MM.1S (cell line): ENCODE measurements at regions not wholly inside any gene's neighbourhood (a gene's known extent, or its start where the extent isn't known, plus 50 kb on each side); places are given as distances from the start of the nearest gene placed in this dataset.

Experiments
- DNase-seq: peaks from one replicate; pipeline ENCODE4 v3.0.0-alpha.2; 2015
- H2AFZ ChIP-seq: fragments of 300-600 bp; sonication (generic); 2 replicates; pipeline ENCODE4 v1.6.0; 2016; ENCODE audit warnings: antibody characterized with exemption, low read length
- H3F3A ChIP-seq: fragments of 300-600 bp; sonication (generic); 2 replicates; pipeline ENCODE4 v1.6.1; 2016; ENCODE audit warnings: mild to moderate bottlenecking, antibody characterized with exemption, low read length, moderate library complexity, mixed read lengths; ENCODE audit not compliant: insufficient read depth
- H3K27ac ChIP-seq: fragments of 300-600 bp; sonication (generic); 2 replicates; pipeline ENCODE4 v1.5.1; 2016; ENCODE audit warnings: mild to moderate bottlenecking, low read length
- H3K27me3 ChIP-seq: fragments of 300-600 bp; sonication (generic); replicated peaks from 2 replicates; pipeline ENCODE4 v1.6.0; 2016; ENCODE audit warnings: low read length; ENCODE audit not compliant: insufficient read depth
- H3K36me3 ChIP-seq: fragments of 300-600 bp; sonication (generic); replicated peaks from 2 replicates; pipeline ENCODE4 v1.6.1; 2016; ENCODE audit warnings: mild to moderate bottlenecking, low read length, mixed read lengths; ENCODE audit not compliant: insufficient read depth
- H3K4me1 ChIP-seq: fragments of 300-600 bp; sonication (generic); 2 replicates; pipeline ENCODE4 v1.6.1; 2016; ENCODE audit warnings: low read length, mixed read lengths
- H3K4me2 ChIP-seq: fragments of 300-600 bp; sonication (generic); 2 replicates; pipeline ENCODE4 v1.6.0; 2016; ENCODE audit warnings: low read depth, low read length
- H3K4me3 ChIP-seq: fragments of 300-600 bp; sonication (generic); 2 replicates; pipeline ENCODE4 v1.5.1; 2016; ENCODE audit warnings: low read length, mixed read lengths
- H3K79me2 ChIP-seq: fragments of 300-600 bp; sonication (generic); 2 replicates; pipeline ENCODE4 v1.6.1; 2016; ENCODE audit warnings: mixed run types, low read length, mixed read lengths
- H3K9ac ChIP-seq: fragments of 300-600 bp; sonication (generic); 2 replicates; pipeline ENCODE4 v1.6.1; 2016; ENCODE audit warnings: low read length, mixed read lengths
- H3K9me2 ChIP-seq: fragments of 300-600 bp; sonication (generic); replicated peaks from 2 replicates; pipeline ENCODE4 v1.6.1; 2016; ENCODE audit warnings: mild to moderate bottlenecking, low read length, mixed read lengths; ENCODE audit not compliant: insufficient read depth
- H3K9me3 ChIP-seq: fragments of 300-600 bp; sonication (generic); replicated peaks from 2 replicates; pipeline ENCODE4 v1.6.1; 2016; ENCODE audit warnings: mild to moderate bottlenecking, low read length, mixed read lengths; ENCODE audit not compliant: insufficient read depth
- H4K20me1 ChIP-seq: fragments of 300-600 bp; sonication (generic); 2 replicates; pipeline ENCODE4 v1.6.1; 2016; ENCODE audit warnings: mild to moderate bottlenecking, low read length, moderate library complexity, mixed read lengths; ENCODE audit not compliant: insufficient read depth
- CTCF ChIP-seq: fragments of 300-600 bp; sonication (generic); IDR thresholded peaks from 2 replicates; pipeline ENCODE4 v1.5.1; 2016; ENCODE audit warnings: antibody characterized with exemption, low read length, mixed read lengths
- EZH2 ChIP-seq: fragments of 300-600 bp; sonication (generic); optimal IDR thresholded peaks from 2 replicates; pipeline ENCODE3; 2017; ENCODE audit warnings: low read depth, mild to moderate bottlenecking, antibody characterized with exemption, low read length, mixed read lengths
- EZH2phosphoT487 ChIP-seq: fragments of 300-600 bp; sonication (generic); IDR thresholded peaks from 2 replicates; pipeline ENCODE4 v1.6.1; 2018; ENCODE audit warnings: antibody characterized with exemption, low read length

DNA sequence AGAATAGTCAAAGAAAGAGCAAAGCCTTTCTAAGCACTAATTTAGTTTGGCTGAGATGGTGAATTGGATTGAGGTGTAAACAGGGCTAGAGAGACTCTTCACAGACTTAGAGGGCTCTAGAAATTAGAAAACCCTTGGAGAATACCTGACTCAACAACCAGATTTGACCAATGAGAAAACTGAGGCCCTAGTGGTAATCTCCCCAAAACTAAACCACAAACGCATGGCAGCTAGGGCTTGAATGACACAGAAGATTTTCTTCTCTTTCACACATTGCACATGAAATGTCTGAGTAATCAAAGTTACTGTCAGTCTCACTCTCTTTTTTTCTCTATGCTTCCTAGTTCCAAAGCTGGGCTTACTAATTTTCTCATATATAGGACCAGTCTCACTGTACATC lies 314.5 kb upstream of the KCNJ16 start:
- no peak overlapping the region for H2AFZ ChIP-seq
- H3K9me3 ChIP-seq = no peaks in the 10 kb centered on the region
- H3K79me2 ChIP-seq = no peaks in the 10 kb centered on the region
- no peaks in the 10 kb centered on the region for H4K20me1 ChIP-seq
- no peak overlapping the region for H3K9ac ChIP-seq
- TF ChIP-seq CTCF (no peak), EZH2phosphoT487 (no peak), EZH2 (no peak)
- H3F3A ChIP-seq = no peaks in the 10 kb centered on the region
- H3K36me3 ChIP-seq = no peaks in the 10 kb centered on the region
- H3K27ac ChIP-seq = no peak overlapping the region
- no peak for DNase-seq
- no peak overlapping the region for H3K4me2 ChIP-seq
- no peaks in the 10 kb centered on the region for H3K27me3 ChIP-seq
- H3K9me2 ChIP-seq = no peaks in the 10 kb centered on the region
- H3K4me1 ChIP-seq = no peaks in the 10 kb centered on the region
- no peak overlapping the region for H3K4me3 ChIP-seq

GRCh38 chr17:69761011-69761410 lies 314.0 kb upstream of the KCNJ16 start:
- Histone ChIP-seq H2AFZ (no peak overlapping the region), H3K4me2 (no peak overlapping the region), H3K4me3 (no peak overlapping the region), H3F3A (no peaks in the 10 kb centered on the region), H3K4me1 (no peaks in the 10 kb centered on the region), H3K27ac (no peak overlapping the region), H3K9me2 (no peaks in the 10 kb centered on the region), H4K20me1 (no peaks in the 10 kb centered on the region), H3K9me3 (no peaks in the 10 kb centered on the region), H3K9ac (no peak overlapping the region), H3K27me3 (no peaks in the 10 kb centered on the region), H3K79me2 (no peaks in the 10 kb centered on the region), H3K36me3 (no peaks in the 10 kb centered on the region)
- TF ChIP-seq EZH2phosphoT487 (no peak), EZH2 (no peak), CTCF (no peak)
- DNase-seq = no peak

DNA sequence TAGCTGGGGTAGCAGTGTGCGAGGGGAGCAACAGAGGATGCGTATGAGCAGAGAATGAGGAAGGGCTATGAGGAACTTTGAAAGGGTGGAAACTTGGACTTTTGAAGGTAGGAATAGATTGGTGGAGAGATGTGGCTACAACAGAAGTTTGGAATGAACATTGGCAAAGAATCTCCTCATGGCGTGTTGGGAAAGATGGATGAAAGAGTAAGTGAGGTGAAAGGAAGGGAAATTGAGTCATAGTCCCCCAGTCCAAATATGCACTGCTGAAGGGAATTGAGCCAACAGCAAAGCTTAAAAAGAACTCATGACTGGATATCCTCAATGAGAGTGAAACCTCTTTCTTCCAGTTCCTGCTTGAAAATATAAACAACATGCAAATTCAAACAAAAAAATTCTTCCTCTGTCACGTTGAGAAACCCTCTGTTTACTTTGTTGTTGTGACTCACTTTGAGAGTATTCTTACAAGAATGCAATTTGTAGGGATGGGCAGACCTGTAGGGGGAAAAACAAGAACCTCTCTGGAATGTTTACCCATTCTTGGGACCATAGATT lies 313.2 kb upstream of the KCNJ16 start:
- Histone ChIP-seq H3K36me3 (no peaks in the 10 kb centered on the region), H3K79me2 (no peaks in the 10 kb centered on the region), H3K4me2 (no peak overlapping the region), H3F3A (no peaks in the 10 kb centered on the region), H4K20me1 (no peaks in the 10 kb centered on the region), H3K27me3 (no peaks in the 10 kb centered on the region), H2AFZ (no peak overlapping the region), H3K4me1 (no peaks in the 10 kb centered on the region), H3K9ac (no peak overlapping the region), H3K27ac (no peak overlapping the region), H3K9me2 (no peaks in the 10 kb centered on the region), H3K9me3 (no peaks in the 10 kb centered on the region), H3K4me3 (no peak overlapping the region)
- DNase-seq = no peak
- TF ChIP-seq CTCF = no peak
- TF ChIP-seq EZH2phosphoT487 = no peak
- no peak for TF ChIP-seq EZH2

DNA sequence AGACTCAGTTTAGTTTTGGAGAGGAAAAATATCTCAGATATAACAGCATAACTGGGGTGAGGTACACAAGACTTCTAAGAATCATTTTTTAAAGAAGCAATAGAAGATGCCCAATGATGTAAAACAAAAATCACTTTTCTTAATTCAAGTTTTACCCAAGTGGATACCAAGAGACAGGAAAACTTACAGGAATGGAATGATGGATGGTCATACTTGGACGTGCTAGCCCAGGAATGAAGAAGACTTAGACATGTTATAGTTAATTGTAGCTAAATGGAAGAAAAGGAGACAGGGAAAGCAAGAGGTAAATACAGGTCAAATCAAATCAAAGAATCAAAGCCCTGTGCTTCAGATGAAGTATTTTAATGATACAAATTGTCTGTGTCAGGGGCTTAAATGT lies 312.7 kb upstream of the KCNJ16 start:
- Histone ChIP-seq H3K79me2 (no peaks in the 10 kb centered on the region), H3K4me1 (no peaks in the 10 kb centered on the region), H3K27me3 (no peaks in the 10 kb centered on the region), H3K36me3 (no peaks in the 10 kb centered on the region), H3K27ac (no peak overlapping the region), H2AFZ (no peak overlapping the region), H3K4me3 (no peak overlapping the region), H3F3A (no peaks in the 10 kb centered on the region), H4K20me1 (no peaks in the 10 kb centered on the region), H3K4me2 (no peak overlapping the region), H3K9ac (no peak overlapping the region), H3K9me3 (no peaks in the 10 kb centered on the region), H3K9me2 (no peaks in the 10 kb centered on the region)
- no peak for DNase-seq
- TF ChIP-seq CTCF (no peak), EZH2 (no peak), EZH2phosphoT487 (no peak)
